ENCODE measurements at regions not wholly inside any gene's neighbourhood (a gene's known extent, or its start where the extent isn't known, plus 50 kb on each side); places are given as distances from the start of the nearest gene placed in this dataset.

GRCh38 chr6:9103876-9104521 is 668.7 kb upstream of the SLC35B3 start:
- no peak for DNase-seq (ENCODE audit: low read depth)
- no peak overlapping the region for H3K4me3 ChIP-seq (ENCODE audit: control insufficient read depth, low read depth, low read length)
- no peak for TF ChIP-seq CTCF (conservative IDR thresholded peaks at IDR 0.05; ENCODE audit: control insufficient read depth, insufficient read depth, low read depth, low read length)

GRCh38 chr6:9101920-9102319 is 666.6 kb upstream of the SLC35B3 start:
- TF ChIP-seq CTCF (conservative IDR thresholded peaks at IDR 0.05; ENCODE audit: control insufficient read depth, insufficient read depth, low read depth, low read length), result no peak
- DNase-seq (ENCODE audit: low read depth), result no peak
- no peak overlapping the region for H3K4me3 ChIP-seq (ENCODE audit: control insufficient read depth, low read depth, low read length)

GRCh38 chr6:9100869-9101580 is 665.7 kb upstream of the SLC35B3 start:
- DNase-seq (ENCODE audit: low read depth), result no peak
- H3K4me3 ChIP-seq (ENCODE audit: control insufficient read depth, low read depth, low read length), result no peak overlapping the region
- no peak for TF ChIP-seq CTCF (conservative IDR thresholded peaks at IDR 0.05; ENCODE audit: control insufficient read depth, insufficient read depth, low read depth, low read length)

GRCh38 chr6:9095729-9096128 is 660.4 kb upstream of the SLC35B3 start:
- no peak for DNase-seq (ENCODE audit: low read depth)
- H3K4me3 ChIP-seq (ENCODE audit: control insufficient read depth, low read depth, low read length), result no peak overlapping the region
- no peak for TF ChIP-seq CTCF (conservative IDR thresholded peaks at IDR 0.05; ENCODE audit: control insufficient read depth, insufficient read depth, low read depth, low read length)

GRCh38 chr6:9095137-9095536 is 659.8 kb upstream of the SLC35B3 start:
- H3K4me3 ChIP-seq (ENCODE audit: control insufficient read depth, low read depth, low read length), result no peak overlapping the region
- no peak for DNase-seq (ENCODE audit: low read depth)
- TF ChIP-seq CTCF (conservative IDR thresholded peaks at IDR 0.05; ENCODE audit: control insufficient read depth, insufficient read depth, low read depth, low read length), result no peak

GRCh38 chr6:9089724-9090123 is 654.4 kb upstream of the SLC35B3 start:
- no peak for DNase-seq (ENCODE audit: low read depth)
- no peak overlapping the region for H3K4me3 ChIP-seq (ENCODE audit: control insufficient read depth, low read depth, low read length)
- TF ChIP-seq CTCF (conservative IDR thresholded peaks at IDR 0.05; ENCODE audit: control insufficient read depth, insufficient read depth, low read depth, low read length), result no peak
